GM12878 (cell line): ENCODE measurements at regions not wholly inside any gene's neighbourhood (a gene's known extent, or its start where the extent isn't known, plus 50 kb on each side); places are given as distances from the start of the nearest gene placed in this dataset.

Source experiments
- CBX3 ChIP-seq: fragments of 200-600 bp; sonication (generic); IDR thresholded peaks from 2 replicates; pipeline ENCODE4 v1.6.1; 2016; ENCODE audit warnings: low read depth, borderline replicate concordance
- CEBPB ChIP-seq, 2 experiments: fragments of 150-350 bp in 1 of 2; IDR thresholded peaks; 2 replicates each; pipeline ENCODE4 v1.6.1; 2012 to 2014; ENCODE audit warnings: low read depth in 2 of 2, low read length in 2 of 2, borderline replicate concordance in 1 of 2, inconsistent platforms in 1 of 2
- IKZF1 ChIP-seq: fragments of 450-650 bp; conservative IDR thresholded peaks from 2 replicates; pipeline ENCODE4 v1.6.1; 2017; ENCODE audit warnings: antibody characterized with exemption, mild to moderate bottlenecking
- KAT2A ChIP-seq: conservative IDR thresholded peaks from 2 replicates; pipeline ENCODE4 v1.6.1; 2011; ENCODE audit warnings: low read depth, low read length; ENCODE audit not compliant: control insufficient read depth
- LARP7 ChIP-seq: fragments of 450-650 bp; IDR thresholded peaks from 2 replicates; pipeline ENCODE4 v1.6.1; 2017; ENCODE audit warnings: mild to moderate bottlenecking
- NR2C1 ChIP-seq: fragments of 450-650 bp; IDR thresholded peaks from 2 replicates; pipeline ENCODE4 v1.6.1; 2017; ENCODE audit warnings: antibody characterized with exemption, mild to moderate bottlenecking, moderate library complexity
- SIX5 ChIP-seq: IDR thresholded peaks from 2 replicates; pipeline ENCODE4 v1.6.1; 2011; ENCODE audit warnings: mild to moderate bottlenecking, low read depth, low read length, moderate library complexity; ENCODE audit not compliant: severe bottlenecking
- ZNF217 ChIP-seq: fragments of 450-650 bp; IDR thresholded peaks from 2 replicates; pipeline ENCODE4 v1.6.1; 2017; ENCODE audit warnings: antibody characterized with exemption, mild to moderate bottlenecking
- TF ChIP-seq, protein P1 (sequence below): fragments of 450-650 bp; IDR thresholded peaks from 2 replicates; pipeline ENCODE4 v1.6.1; 2017; ENCODE audit warnings: mild to moderate bottlenecking, moderate library complexity
- TF ChIP-seq, protein P2 (sequence below): IDR thresholded peaks from 2 replicates; pipeline ENCODE4 v1.6.1; 2011; ENCODE audit warnings: mild to moderate bottlenecking, low read depth, low read length, moderate library complexity; ENCODE audit not compliant: insufficient replicate concordance
- TF ChIP-seq, protein P3 (sequence below): IDR thresholded peaks from 2 replicates; pipeline ENCODE4 v1.6.1; 2012; ENCODE audit warnings: mild to moderate bottlenecking, low read depth, low read length

- TF ChIP-seq, protein P1, sequence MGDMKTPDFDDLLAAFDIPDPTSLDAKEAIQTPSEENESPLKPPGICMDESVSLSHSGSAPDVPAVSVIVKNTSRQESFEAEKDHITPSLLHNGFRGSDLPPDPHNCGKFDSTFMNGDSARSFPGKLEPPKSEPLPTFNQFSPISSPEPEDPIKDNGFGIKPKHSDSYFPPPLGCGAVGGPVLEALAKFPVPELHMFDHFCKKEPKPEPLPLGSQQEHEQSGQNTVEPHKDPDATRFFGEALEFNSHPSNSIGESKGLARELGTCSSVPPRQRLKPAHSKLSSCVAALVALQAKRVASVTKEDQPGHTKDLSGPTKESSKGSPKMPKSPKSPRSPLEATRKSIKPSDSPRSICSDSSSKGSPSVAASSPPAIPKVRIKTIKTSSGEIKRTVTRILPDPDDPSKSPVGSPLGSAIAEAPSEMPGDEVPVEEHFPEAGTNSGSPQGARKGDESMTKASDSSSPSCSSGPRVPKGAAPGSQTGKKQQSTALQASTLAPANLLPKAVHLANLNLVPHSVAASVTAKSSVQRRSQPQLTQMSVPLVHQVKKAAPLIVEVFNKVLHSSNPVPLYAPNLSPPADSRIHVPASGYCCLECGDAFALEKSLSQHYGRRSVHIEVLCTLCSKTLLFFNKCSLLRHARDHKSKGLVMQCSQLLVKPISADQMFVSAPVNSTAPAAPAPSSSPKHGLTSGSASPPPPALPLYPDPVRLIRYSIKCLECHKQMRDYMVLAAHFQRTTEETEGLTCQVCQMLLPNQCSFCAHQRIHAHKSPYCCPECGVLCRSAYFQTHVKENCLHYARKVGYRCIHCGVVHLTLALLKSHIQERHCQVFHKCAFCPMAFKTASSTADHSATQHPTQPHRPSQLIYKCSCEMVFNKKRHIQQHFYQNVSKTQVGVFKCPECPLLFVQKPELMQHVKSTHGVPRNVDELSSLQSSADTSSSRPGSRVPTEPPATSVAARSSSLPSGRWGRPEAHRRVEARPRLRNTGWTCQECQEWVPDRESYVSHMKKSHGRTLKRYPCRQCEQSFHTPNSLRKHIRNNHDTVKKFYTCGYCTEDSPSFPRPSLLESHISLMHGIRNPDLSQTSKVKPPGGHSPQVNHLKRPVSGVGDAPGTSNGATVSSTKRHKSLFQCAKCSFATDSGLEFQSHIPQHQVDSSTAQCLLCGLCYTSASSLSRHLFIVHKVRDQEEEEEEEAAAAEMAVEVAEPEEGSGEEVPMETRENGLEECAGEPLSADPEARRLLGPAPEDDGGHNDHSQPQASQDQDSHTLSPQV: peak; percentile 88
- TF ChIP-seq KAT2A (no peak), ZNF217 (peak; percentile 99), CBX3 (no peak), LARP7 (peak; percentile 74; the same call in 1 of the 2 replicates), SIX5 (no peak), NR2C1 (peak; percentile 35; the same call in 1 of the 2 replicates), CEBPB (IDR thresholded peaks at IDR 0.05; ENCODE audit: borderline replicate concordance in 1 of 2, low read depth in 2 of 2, low read length in 2 of 2) (0 out of 4 replicates have a peak, but pooled peaks of 1 of the 2 experiments have one; percentile 13), IKZF1 (peak; percentile 92)
- TF ChIP-seq, protein P2, sequence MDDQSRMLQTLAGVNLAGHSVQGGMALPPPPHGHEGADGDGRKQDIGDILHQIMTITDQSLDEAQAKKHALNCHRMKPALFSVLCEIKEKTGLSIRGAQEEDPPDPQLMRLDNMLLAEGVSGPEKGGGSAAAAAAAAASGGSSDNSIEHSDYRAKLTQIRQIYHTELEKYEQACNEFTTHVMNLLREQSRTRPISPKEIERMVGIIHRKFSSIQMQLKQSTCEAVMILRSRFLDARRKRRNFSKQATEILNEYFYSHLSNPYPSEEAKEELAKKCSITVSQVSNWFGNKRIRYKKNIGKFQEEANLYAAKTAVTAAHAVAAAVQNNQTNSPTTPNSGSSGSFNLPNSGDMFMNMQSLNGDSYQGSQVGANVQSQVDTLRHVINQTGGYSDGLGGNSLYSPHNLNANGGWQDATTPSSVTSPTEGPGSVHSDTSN: peak; percentile 66
- TF ChIP-seq, protein P3, sequence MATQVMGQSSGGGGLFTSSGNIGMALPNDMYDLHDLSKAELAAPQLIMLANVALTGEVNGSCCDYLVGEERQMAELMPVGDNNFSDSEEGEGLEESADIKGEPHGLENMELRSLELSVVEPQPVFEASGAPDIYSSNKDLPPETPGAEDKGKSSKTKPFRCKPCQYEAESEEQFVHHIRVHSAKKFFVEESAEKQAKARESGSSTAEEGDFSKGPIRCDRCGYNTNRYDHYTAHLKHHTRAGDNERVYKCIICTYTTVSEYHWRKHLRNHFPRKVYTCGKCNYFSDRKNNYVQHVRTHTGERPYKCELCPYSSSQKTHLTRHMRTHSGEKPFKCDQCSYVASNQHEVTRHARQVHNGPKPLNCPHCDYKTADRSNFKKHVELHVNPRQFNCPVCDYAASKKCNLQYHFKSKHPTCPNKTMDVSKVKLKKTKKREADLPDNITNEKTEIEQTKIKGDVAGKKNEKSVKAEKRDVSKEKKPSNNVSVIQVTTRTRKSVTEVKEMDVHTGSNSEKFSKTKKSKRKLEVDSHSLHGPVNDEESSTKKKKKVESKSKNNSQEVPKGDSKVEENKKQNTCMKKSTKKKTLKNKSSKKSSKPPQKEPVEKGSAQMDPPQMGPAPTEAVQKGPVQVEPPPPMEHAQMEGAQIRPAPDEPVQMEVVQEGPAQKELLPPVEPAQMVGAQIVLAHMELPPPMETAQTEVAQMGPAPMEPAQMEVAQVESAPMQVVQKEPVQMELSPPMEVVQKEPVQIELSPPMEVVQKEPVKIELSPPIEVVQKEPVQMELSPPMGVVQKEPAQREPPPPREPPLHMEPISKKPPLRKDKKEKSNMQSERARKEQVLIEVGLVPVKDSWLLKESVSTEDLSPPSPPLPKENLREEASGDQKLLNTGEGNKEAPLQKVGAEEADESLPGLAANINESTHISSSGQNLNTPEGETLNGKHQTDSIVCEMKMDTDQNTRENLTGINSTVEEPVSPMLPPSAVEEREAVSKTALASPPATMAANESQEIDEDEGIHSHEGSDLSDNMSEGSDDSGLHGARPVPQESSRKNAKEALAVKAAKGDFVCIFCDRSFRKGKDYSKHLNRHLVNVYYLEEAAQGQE: 0 out of 2 replicates have a peak, but pooled peaks have one; percentile 25
Measured at GRCh38 chr6:26285143-26286134, 79.6 kb upstream of the BTN3A2 start (continued).
